Germinal center (tissue), 1 donor: ENCODE measurements at regions not wholly inside any gene's neighbourhood (a gene's known extent, or its start where the extent isn't known, plus 50 kb on each side); places are given as distances from the start of the nearest gene placed in this dataset.
"Not testable (repeated sequence)": the region's sequence is repeated elsewhere in the genome, so short reads cannot be mapped to it uniquely, and the experiment has no call there.

ENCODE experiments used
- DNase-seq: peaks from one replicate; pipeline ENCODE4 v3.0.0; 2012; ENCODE audit warnings: mixed read lengths, low spot score

DNA sequence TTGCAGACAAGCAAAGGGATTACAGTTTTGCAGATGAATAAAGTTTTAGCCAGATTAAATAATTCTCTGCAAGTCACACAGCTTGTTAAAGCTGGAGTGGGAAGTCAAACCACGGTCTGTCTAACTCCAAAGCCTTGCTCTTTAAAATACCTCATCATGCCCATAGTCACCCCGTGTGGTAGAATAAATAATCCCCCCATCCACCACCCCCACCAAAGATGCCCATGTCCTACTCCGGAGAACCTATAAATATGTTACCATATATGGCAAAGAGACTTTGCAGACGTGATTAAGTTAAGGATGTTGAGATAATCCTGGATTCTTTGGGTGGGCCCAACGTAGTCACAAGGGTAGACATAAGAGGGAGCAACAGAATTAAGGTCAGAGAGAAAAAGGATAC, 118.7 kb downstream of the BEND2 start:
- DNase-seq: no peak

DNA sequence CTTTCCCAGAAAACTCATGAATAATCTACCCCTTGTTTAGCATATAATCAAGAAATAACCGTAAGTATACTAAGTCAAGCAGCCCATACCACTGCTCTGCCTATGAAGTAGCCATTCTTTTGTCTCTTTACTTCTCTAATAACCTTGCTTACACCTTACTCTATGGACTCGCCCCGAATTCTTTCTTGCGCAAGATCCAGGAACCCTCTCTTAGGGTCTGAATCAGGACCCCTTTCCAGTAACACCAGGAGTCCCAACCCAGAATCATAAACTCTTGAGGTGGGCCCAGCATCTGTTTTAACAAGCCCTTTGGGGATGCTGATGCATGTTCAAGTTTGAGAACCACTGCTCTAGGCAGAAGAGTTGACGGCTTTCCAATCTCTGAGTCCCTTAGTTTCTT, 119.6 kb downstream of the BEND2 start:
- DNase-seq: no peak

DNA sequence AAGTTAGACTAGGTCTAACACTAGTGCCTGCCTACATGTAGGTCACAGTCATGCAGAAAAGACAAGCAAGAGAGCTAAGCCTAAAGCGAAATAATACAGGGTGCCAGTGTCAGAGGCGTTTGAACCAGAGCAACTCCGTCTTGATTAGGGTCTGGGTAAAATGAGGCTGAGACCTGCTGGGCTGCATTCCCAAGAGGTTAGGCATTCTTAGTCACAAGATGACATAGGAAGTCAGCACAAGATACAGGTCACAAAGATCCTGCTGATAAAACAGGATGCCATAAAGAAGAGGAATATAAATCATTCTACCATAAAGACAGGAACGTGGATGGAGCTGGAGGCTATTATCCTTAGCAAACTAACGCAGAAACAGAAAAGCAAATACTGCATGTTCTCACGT, 120.9 kb downstream of the BEND2 start:
- DNase-seq: no peak

DNA sequence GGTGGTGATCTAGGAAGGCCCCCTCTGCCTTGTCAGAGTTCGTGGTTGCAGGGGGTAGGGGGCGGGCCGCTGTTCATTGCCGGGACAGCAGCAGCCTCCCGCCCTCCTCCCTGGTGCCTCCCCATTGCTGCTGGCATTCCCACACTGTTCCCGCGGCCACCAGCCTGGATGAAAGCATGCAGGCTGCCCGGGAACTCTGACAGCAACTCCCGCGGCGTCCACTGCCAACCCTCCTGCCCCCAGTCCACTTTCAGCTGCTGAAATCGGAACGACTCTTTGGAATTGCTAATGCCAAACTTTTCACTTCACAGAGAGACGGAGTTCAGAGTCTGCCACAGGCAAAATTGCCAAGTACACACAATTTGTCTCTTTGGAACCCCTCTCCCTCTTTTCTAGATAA, 121.9 kb downstream of the BEND2 start:
- DNase-seq: no peak

DNA sequence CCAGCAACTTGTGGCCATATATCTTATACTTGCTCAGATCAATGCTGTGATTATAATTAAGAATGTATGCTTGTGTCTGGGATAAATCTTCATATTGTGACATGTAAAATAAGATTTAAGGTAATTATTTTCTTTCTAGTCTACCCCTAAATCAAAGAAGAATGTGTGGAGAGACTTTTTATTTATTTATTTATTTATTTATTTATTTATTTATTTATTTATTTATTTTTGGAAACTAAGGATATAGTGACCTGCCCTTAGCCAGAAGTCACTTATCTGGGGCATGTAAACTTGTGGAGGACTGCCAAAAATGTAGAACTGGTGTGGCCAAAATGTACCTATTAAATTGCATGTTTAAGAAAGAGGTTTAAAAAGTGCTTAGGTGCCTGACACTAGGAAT, 144.3 kb downstream of the BEND2 start:
- no peak for DNase-seq

DNA sequence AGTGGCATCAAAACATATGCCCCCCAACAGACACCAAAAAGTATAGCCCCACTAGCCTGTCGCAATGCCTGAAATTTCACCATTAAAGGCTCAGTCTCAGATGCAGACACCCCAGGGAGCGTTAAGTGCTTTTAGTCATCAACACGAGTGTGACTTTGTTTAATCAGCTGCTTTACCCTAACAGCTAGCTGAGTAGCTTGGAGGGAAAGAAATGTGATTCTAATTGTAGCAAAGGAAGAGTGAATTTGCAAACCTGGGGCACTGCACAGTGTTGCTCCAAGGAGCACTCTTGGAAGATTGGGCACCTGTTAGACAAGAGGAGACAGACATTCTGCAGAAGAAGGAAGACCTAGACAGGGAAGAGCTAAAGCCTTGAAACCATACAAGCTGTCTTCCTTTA, 145.1 kb downstream of the BEND2 start:
- no peak for DNase-seq

DNA sequence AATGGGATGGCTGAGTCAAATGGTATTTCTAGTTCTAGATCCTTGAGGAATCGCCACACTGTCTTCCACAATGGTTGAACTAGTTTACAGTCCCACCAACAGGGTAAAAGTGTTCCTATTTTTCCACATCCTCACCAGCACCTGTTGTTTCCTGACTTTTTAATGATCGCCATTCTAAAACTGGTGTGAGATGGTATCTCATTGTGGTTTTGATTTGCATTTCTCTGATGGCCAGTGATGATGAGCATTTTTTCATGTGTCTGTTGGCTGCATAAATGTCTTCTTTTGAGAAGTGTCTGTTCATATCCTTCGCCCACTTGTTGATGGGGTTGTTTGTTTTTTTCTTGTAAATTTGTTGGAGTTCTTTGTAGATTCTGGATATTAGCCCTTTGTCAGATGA, 152.6 kb downstream of the BEND2 start:
- DNase-seq: not testable (repeated sequence)

DNA sequence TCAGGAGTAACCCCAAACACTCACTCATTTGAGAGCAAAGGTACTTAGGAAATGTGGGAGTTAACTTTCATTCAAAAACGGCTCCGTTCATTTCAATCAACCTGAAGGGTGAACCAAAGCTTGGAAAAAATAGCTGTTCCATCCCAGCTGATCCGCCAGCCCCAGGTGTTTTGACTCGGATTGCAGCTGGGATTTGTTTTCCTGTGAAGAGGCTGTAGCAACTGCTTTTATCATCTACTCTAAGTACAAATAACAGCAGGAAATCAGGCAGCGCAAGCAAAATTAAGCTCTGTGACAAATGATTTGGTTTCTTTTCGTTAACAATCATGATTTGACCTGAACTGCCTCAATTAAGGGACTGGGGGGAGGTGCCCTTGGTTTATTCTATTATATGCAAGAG, 154.7 kb downstream of the BEND2 start:
- DNase-seq: no peak

DNA sequence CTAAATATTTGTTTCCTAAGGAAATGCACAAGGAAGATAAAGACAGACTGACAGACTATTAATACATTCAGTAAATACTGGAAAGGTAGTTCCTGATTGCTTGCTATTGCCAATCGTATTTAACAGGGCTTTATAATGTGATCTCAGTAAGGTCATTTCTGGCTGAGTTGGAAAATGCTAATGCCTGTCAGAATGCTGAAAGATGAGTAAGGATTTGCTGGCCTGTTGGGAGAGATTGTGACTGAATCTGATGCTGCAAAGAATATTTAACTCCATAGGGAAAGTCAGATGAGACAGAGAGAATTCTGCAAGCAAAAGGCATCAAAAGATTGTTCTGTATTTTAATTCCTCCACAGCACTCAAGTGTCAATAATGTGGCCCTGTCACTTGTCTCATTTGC, 169.0 kb downstream of the BEND2 start:
- DNase-seq: no peak

DNA sequence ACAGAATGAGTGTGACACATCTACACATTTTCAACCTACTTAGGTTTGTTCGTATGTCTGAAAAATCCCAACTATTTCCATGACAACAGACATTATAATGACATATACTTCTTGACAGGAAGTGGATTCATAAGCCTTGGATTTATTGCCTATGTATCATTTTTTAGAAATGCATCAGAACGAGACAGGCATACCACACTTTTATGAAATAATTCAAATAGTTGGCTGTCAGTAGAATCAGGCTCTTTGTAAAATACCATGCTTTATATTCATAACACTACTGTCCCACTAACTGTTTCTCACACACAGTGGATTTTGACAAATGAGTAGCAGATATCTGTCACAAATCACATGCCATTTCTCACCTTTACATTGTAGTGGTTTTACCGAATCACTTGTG, 173.2 kb downstream of the BEND2 start:
- no peak for DNase-seq

DNA sequence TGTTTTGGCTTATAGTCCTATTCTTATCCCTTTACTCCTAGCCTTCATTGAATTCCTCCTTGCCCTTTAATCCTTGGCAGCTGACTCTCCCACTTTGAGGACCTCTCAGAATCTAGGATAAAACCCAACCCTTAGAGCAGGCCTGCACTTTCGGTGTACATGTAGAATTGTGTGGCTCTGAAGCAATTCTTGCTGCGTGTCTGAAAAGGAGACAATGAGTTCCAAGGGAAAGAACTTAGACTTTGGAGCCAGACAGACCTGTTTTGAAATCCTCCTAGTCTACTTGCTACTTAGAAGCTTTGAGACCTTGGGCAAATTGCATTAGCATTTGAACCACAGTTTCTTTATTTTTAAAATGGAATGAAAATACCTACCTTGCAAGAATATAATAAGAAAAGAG, 175.2 kb downstream of the BEND2 start:
- DNase-seq: no peak

DNA sequence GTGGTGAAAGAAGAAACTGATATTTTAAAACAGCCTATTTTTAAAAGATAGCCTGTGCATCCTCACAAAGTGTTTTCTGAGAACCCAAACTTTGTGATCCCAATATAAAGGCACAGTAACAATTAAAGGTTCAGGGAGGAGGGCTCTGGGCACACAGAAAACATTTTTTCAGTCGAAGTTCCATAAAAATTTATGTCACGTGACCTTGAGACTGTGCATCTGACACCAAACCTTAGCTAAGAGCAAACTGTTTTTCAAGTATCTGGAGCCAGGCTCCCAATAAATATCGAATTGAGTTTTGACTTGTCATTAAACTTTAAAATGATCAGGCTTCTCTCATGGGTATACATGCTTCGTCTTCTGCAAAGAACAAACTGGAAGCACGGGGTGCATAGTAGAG, 177.9 kb downstream of the BEND2 start:
- DNase-seq: no peak

DNA sequence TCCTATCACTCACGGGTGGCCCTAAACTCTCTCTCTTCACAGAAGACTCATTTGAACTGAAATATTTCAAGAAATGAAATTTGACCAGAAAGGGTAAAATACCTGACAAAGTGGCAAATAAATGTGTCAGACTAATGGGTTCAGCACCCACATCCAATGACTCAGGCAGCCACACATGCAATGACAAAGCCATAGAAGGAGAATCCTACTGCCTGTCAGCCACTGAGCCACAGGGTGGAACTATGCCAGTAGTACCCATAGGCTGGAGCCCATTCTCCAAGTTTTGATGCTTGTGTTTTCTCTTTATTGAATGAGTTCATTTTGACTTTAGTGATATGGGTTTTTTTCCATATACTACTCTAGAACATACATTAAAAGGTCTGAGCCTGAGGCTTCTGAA, 179.0 kb downstream of the BEND2 start:
- no peak for DNase-seq

DNA sequence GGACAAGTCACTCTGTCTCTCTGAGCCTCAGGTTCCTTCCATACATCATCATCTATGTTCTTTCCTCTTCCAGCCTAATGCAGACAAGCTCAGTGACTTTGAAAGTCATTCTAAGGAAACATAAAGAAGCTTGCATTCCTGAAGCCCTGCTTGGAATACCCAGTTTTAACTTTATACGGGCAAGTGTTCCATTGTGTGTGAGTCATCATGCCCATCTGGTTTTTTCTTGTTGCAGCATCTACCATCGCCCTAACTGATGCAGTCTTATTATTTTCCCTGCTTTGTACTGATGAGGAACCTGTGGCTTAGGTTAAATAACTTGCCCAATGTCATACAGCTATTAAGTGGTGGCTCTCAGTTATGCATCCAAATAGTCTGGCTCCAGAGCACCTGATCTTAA, 177.9 kb upstream of the RAI2 start:
- DNase-seq: no peak

DNA sequence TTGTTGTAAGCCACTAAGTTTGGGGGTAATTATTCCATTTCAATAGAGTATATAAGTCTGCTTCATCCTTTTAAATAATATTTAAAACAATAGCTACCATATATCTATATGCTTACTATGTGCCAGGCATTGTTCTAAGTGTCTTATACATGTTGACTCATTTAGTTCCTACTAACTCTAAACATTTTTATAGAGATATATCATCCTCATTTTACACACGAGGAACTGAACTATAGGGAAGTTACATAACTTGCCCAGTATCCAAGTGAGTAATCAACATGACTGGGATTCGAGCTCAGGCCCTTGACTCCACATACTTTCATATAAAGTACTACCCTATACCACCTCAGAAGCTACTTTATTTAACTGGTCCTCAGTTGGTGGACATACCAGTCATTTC, 175.3 kb upstream of the RAI2 start:
- DNase-seq: no peak

DNA sequence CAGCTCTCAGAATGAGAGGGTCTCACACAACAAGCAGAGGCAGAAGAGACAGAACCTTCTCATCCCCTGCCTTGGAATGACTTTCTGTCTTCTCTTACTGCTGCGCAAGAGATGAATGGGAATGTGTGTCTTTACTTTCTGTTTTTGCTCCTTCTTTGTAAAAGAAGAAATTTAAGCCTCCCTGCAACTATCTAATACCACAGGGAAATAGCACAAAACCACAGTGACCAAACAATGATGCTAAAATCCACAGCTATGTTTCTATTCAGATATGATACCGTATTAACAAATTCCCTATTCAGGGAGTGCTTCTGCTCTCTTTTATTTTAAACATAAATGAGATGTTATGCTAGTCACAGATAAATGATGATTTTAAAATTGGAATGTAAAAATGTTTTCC, 173.8 kb upstream of the RAI2 start:
- DNase-seq: no peak

DNA sequence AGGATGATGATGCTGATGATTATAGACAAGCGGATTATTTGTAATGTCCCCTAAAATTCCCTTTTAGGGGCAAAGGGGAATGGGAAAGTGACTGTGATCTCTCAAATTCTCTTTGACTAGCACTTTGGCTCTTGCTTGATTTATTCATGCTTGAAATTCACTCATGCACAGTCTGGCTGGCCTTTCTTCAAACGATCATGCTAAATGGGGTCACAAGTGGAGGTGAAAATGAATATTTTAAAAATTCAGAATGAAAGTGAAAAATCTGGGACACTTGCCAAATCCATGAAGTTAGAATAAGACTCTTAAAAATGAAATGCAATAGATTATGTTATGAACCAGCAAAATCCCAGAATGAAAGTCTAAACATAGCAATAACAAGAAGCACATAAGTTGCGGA, 173.4 kb upstream of the RAI2 start:
- no peak for DNase-seq

DNA sequence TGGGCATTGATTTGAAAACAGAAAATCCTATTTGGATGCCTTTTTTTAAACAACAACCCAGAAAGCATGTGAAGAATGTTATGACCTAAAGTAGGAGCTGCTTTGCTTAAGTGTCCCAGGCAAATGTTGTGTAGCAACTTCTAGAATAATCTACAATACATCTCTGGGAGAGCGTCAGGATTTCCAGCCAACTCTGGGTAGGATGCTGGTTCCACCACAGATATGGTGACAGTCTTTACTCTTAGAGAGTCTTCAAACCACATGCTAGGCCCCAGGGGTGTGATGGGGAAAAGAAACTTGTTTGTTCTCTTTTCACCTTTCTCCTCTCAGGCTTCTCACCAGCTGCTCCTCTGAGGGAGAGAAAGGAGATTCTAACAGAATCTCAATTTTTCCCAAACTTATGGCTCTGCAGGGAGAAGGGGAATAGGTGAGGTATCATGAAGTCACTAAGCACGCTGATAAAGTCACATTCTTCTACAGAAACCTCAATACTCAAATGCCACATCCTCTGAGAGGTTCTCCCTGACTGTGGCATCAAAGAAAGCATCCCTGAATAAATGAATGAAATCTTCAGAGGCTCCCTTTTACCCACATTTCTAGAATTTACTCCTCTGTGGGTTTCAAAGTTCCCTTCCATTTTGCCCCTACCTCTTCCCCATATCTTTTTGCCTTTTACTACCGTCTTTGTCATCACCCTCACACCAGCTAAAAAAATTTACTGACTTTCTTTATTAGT, 171.6 kb upstream of the RAI2 start:
- no peak for DNase-seq

DNA sequence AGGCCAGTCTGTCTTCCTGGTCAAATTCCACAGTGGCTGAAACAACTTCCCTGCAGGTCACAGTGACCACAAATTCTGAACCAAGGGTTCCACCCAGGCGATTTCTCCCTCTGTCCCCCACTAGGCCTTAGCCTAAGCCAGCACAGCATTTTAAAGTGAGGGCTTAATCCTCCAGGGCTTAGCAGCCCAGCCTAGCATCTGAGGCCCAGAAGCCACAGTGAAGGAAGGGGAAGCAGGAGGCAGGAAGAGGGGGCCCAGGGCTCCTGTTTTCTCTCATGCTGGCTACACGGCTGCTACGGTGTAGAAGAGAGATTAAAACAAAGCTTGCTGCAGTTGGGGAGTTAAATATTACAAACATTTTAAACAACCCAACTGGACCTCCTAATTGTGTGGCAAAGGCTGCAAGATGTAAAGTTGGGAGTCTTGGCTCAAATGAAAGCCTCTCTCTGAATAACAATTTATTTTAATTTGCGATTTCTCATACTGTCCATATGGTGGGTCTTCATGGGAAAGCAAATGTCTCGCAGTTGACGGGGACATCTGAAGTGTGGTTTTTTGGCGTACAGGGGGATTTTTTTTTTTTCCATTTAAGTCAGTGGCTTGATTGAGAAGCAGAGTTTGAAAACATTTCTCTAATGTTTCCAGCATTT, 170.8 kb upstream of the RAI2 start:
- DNase-seq: no peak

DNA sequence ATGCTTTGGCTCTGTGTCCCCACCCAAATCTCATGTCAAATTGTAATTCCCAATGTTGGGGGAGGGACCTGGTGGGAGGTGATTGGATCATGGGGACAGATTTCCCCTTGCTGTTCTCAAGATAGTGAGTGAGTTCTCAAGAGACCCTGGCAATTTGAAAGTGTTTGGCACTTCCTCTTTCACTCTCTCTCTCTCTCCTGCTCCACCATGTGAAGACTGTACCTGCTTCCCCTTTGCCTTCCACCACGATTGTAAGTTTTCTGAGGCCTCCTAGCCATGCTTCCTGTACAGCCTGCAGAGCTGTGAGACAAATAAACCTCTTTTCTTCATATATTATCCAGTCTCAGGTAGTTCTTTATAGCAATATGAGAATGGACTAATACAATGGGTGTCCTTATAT, 169.6 kb upstream of the RAI2 start:
- DNase-seq: not testable (repeated sequence)

DNA sequence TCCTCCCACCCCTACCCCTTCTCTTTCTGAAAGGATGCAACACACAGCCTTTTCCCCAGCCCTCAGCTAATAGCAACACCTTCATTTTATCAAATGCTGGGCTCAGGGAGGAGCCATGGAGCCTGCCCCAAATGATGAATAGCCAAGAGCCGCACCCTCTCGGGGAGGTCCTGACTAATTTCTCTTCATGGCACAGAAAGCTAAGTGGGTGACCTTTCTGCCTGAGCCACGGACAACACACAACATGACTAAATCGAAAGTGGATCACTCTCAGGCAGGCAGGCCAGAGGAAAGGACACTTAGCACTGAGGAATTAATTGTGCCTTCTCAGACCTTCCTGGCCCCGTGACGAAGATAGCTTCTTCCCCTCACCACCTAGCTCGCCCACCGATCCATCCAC, 165.1 kb upstream of the RAI2 start:
- DNase-seq: no peak

DNA sequence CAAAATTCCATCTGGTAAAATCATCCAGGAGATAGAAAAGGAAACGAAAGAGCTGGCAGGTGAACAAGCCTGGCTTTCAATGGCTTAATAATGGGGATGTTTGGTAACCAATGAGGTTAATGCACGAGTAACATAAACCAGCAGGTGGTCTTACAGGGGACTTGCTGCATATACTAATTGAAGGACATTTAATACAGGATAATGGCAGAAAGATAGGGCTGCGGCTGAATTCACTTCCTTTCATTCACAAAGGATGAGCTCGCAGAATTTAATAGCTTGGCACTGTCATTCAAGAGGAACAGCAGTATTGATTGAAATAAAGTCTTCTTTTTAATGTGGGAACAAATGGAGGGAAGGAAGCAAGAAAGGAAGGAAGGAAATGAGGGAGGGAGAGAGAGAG, 156.3 kb upstream of the RAI2 start:
- DNase-seq: no peak

DNA sequence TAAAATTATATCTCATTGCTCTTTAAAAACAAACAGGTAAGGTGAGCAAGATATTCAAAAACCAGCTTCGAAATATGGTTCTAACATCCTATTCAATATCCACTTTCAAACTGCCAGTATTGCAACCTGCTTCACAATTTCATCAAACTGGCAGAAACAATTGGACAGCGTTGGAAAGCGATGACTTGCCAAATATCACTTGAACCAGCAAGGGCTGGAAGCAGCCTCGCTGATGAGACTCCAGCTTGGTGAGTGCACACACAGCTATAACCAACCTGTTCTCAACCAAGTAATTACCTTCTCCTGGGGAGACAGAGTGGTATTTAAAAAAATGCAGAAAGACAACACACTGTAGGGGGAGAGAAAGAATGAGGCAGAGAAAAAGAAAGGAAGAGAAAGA, 155.8 kb upstream of the RAI2 start:
- DNase-seq: no peak

DNA sequence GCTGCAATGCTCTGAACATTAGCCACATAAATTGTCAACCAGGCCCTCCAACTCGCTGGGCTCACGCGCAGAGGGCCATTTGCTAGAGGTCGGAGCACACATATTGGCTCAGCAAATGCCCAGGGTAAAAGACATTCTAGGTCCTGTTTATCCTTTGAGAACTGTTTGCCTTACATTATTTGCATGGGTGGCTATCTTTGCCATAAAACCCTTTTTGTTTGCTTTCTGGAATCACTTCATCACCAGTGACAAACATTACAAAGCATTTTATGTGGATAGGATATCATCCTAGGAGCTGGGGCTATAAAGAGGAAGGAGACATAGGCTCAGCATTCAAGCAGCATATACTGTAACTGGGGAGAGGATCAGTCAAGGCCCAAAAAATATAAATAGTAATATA, 149.2 kb upstream of the RAI2 start:
- DNase-seq: no peak
